Esophagus (tissue), 2 donors: ENCODE measurements at regions not wholly inside any gene's neighbourhood (a gene's known extent, or its start where the extent isn't known, plus 50 kb on each side); places are given as distances from the start of the nearest gene placed in this dataset.

Experiments
- H3K27ac ChIP-seq, 2 donors: one replicate each; pipeline ENCODE4 v1.5.1; 2013; ENCODE audit warnings: low read depth in 2 of 2, mild to moderate bottlenecking in 2 of 2, inconsistent platforms in 1 of 2, low read length in 1 of 2, moderate library complexity in 1 of 2
- H3K27me3 ChIP-seq, 2 donors: one replicate each; pipeline ENCODE4 v1.6.1; 2013; ENCODE audit warnings: low read length in 2 of 2, control low read depth in 1 of 2, mild to moderate bottlenecking in 1 of 2; ENCODE audit not compliant: insufficient read depth in 2 of 2, control insufficient read depth in 1 of 2
- H3K36me3 ChIP-seq, 2 donors: one replicate each; pipeline ENCODE4 v1.6.1; 2013; ENCODE audit warnings: low read length in 1 of 2; ENCODE audit not compliant: control insufficient read depth in 2 of 2, insufficient read depth in 2 of 2
- H3K4me1 ChIP-seq, 2 donors: one replicate each; pipeline ENCODE4 v1.6.1; 2013; ENCODE audit warnings: low read length in 1 of 2; ENCODE audit not compliant: control insufficient read depth in 2 of 2, insufficient read depth in 2 of 2
- H3K4me3 ChIP-seq, 2 donors: one replicate each; pipeline ENCODE4 v1.5.1; 2013; ENCODE audit warnings: low read length in 2 of 2, mild to moderate bottlenecking in 2 of 2, low read depth in 1 of 2, moderate library complexity in 1 of 2
- H3K9me3 ChIP-seq, 2 donors: one replicate each; pipeline ENCODE4 v1.6.1; 2013; ENCODE audit warnings: mild to moderate bottlenecking in 2 of 2, low read depth in 1 of 2, low read length in 1 of 2, moderate library complexity in 1 of 2; ENCODE audit not compliant: control insufficient read depth in 2 of 2, insufficient read depth in 1 of 2
- WGBS, 2 donors: extraction: QIAGEN DNeasy Blood & Tissue Kit; methylation state at CpG; one replicate each; pipeline ENCODE4 v1.1.7; 2013; 5-methylcytosine and 5-hydroxymethylcytosine counted together
- donor health status: healthy with polysubstance abuse.
- donor health status: Bipolar disorder and iron deficiency.

DNA sequence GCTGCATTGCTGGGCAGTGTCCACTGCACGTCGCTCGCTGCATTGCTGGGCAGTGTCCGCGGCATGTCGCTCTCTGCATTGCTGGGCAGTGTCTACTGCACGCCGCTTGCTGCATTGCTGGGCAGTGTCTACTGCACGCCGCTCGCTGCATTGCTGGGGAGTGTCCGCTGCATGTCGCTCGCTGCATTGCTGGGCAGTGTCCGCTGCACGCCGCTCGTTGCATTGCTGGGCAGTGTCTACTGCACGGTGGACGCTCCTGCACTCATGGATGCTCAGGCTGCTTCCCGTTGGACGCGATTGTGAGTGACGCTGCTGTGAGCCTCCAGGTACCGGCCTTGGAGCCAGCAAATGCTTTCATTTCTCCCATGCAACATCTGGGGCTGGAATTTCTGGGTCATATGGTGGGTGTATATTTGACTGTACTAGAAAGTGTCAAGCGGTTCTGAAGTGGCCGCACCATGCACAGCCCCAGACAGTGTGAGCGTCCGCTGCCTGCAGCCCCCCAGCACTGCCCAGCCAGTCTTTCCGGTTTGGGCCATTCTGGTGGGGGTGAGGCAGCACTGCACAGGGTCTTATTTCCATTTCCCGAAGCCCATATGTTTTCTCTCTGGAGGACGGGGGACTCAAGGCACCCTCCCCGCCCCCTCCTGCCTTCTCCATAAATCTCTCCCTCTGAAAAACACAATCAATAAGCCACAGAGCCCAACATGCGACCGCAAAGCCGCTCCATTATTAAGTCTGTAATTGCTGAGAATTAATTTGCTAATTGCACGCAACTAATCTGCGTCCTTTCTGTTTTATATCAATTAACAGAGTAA is 97.4 kb downstream of the YTHDF1 start:
- Histone ChIP-seq H3K4me1 (no peaks in the 10 kb centered on the region), H3K4me3 (no peak overlapping the region), H3K27me3 (no peaks in the 10 kb centered on the region), H3K27ac (no peak overlapping the region), H3K9me3 (peaks cover 0 to 2% of the 10 kb centered on the region in 2 donors), H3K36me3 (no peaks in the 10 kb centered on the region)
- WGBS, 2 donors, result 83 to 84% methylated on average over 38 of the region's 38 CpGs

DNA sequence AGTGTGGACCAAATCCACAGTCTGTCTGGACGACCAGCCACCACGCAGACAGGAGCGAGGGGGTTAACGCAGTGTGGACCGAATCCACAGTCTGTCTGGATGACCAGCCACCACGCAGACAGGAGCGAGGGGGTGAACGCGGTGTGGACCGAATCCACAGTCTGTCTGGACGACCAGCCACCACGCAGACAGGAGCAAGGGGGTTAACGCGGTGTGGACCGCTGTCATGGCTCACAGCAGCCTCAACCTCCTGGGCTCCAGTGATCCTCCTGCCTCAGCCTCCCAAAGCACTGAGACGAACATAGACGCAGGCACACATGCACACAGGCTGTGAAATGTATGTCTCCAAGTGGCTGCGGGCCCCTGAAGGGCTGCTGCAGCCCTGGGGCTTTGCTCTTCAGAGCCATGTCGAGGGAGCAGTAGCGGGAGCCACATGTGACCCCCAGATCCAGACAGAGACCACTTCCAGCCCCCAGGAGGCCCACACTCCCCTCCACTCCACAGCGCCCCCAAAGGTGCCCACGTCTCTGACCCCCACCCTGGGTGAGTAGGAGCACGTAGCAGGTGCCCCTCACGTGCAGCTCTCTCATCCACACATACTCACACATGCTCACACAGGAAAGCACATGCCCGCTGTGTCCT is 98.1 kb downstream of the YTHDF1 start:
- Histone ChIP-seq H3K27ac (no peak overlapping the region), H3K4me3 (no peak overlapping the region), H3K27me3 (no peaks in the 10 kb centered on the region), H3K9me3 (peaks cover 0 to 3% of the 10 kb centered on the region in 2 donors), H3K4me1 (no peaks in the 10 kb centered on the region), H3K36me3 (no peaks in the 10 kb centered on the region)
- WGBS, 2 donors, result 78 to 81% methylated on average over 25 of the region's 25 CpGs

DNA sequence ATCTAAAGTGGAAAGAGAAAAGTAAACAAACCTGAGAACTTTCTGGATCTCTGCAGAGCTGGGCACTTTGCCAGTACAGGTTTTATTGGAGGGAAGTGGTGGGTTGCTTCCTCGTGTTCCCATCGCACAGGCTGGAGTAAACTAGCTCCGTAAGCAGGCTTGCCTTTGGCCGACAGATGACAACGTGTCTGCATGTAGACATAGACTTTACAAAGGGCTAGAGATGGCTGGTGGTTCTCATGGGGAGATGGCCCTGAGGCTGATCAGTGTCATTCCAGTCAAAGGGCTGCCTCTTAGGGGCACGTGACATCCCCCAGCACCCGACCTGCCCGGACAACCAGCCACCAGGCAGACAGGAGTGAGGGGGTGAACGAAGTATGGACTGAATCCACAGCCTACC is 98.8 kb downstream of the YTHDF1 start:
- H3K27me3 ChIP-seq, result no peaks in the 10 kb centered on the region
- 57 to 58% methylated on average over 9 of the region's 9 CpGs for WGBS, 2 donors
- H3K4me3 ChIP-seq, result no peak overlapping the region

DNA sequence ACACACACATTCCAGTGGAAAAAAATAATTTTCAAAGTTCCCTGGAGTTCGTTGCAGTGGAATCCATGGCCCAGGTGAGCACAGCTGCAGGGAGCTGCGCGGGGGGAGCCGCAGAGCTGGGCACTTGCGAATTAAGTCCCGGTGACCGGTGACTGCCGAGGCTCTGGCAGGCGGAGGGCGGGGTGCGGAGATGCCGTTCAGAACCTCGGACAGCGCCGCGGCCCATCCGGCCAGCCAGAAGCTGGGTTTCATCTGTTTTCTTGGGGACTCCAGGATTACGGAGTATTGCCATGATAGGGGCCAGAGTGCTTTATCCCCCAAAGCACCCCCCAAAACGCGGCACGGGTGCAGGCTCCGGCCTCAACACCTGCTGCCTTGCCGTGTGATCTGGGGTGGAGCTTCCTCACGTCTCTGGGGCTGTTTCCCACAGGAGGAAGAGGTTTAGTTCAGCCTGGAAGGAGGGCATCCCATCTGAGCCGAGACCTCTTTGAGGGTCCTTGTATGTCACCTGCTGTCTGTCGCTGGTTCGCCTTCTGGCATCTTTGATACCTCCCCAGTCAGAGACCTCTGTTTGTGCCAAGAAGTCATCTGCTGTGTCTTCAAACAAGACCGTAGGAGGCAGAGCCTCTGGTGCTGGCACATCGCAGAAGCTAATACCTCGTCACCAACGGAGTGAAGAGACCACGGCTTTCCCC is 99.4 kb downstream of the YTHDF1 start:
- no peaks in the 10 kb centered on the region for H3K27me3 ChIP-seq
- no peaks in the 10 kb centered on the region for H3K36me3 ChIP-seq
- H3K4me1 ChIP-seq, result no peaks in the 10 kb centered on the region
- no peak overlapping the region for H3K4me3 ChIP-seq
- no peak overlapping the region for H3K27ac ChIP-seq
- 18 to 21% methylated on average over 32 of the region's 32 CpGs for WGBS, 2 donors
- peaks cover 2 to 7% of the 10 kb centered on the region in 2 donors for H3K9me3 ChIP-seq

More for the DNA sequence above, 98.8 kb downstream of the YTHDF1 start:
- Histone ChIP-seq H3K36me3 (no peaks in the 10 kb centered on the region), H3K4me1 (no peaks in the 10 kb centered on the region), H3K9me3 (peaks cover 2 to 7% of the 10 kb centered on the region in 2 donors), H3K27ac (no peak overlapping the region)

DNA sequence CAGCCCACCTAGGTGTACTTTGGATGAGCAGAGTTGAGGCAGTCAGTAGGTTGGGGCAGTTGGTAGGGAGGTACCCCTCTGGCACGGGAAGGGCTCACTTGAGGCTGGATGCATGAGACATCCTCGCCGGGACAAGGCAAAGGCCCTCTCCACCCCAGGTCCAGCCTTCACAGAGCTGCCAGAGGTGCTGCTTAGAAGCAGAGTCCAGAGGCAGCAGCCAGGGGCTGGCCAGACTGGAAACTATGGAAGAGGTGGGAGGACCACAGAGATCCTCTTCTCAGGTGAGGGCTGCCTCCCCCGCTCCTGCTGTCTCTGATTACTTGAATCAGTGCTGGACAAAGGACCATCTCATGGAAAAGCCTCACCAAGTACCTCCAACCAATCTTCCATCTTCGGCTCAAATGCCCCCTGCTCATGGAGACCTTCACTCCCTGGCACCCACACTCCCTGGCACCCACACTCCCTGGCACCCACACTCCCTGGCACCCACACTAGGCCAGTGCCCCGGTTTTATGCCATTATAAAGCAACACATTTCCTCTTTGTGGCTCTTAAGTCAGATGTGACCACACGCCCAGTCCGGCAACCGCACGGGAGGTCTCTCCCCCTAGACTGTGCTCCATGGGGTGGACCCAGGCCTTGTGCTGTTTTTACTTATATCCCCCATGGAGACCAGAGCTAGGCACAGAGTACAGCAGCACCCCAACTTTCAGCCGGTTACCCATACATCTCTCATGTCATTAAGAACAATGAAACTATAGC is 100.1 kb downstream of the YTHDF1 start:
- 74 to 76% methylated on average over 11 of the region's 11 CpGs for WGBS, 2 donors
- Histone ChIP-seq H3K36me3 (no peaks in the 10 kb centered on the region), H3K4me3 (no peak overlapping the region), H3K27me3 (no peaks in the 10 kb centered on the region), H3K27ac (no peak overlapping the region), H3K4me1 (no peaks in the 10 kb centered on the region), H3K9me3 (peaks cover 5 to 11% of the 10 kb centered on the region in 2 donors)

DNA sequence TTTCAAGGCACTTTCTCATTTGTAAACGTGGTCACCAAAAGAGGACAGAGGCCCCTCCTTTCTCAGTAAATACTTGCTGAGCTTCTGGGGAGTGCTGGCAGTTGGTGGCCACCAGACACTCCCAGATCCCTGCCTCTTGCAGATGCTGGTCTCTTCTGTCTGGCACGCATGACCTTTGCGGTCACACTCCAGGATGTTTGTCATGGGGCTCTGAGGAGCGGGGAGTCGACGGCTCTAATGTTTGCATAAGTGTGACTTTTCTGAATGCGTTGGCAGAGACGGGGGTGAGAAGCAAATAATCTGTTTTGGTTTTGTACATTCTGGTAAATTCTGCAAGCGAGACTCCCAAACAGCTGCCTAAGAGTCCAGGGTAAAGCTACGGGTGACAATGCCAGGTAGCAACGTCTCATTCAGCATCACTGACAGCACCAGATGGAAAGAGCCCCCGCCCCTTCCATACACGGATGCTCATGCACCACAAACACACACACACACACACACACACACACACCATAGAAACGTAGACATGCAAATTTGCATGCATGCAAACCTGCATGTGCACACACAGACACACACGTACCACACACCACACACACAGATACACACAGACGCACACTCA is 101.1 kb downstream of the YTHDF1 start:
- Histone ChIP-seq H3K9me3 (peaks cover 7 to 12% of the 10 kb centered on the region in 2 donors), H3K27me3 (no peaks in the 10 kb centered on the region), H3K4me3 (no peak overlapping the region), H3K27ac (no peak overlapping the region), H3K36me3 (no peaks in the 10 kb centered on the region), H3K4me1 (no peaks in the 10 kb centered on the region)
- WGBS, 2 donors, result 58 to 59% methylated on average over 16 of the region's 16 CpGs

DNA sequence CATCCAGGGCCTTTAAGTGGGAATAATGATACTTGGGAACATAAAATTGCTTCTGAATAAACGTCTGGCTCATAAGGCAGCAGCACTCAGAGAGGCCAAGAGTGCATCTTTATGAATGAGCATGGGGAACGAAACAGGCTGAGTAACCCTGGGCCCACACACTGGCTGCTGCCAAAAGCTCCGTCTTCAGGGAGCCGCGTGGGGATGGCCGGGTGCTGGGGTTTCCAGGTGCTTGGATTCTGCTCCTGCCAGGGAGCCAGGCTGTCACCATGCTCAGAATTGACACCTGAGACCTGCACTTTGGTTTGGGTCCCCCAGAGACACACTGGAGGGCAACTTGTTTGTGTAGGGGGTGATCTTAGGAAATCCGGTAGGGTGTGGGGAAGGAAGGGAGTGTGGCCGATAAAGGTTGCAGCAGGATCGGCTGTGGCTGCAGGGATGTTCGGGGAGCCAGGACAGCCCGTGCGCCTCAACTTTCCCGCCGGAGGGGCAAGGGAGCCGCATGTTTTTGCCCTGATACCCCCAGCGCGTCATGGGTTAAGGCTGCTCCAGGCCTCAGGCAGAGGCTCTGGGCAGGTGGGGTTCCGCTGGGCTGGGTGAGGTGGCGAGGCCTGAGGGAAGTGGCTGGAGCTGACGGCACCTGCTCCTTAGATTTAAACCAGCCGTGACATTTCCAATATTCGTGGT is 101.8 kb downstream of the YTHDF1 start:
- H3K27ac ChIP-seq, result no peak overlapping the region
- no peaks in the 10 kb centered on the region for H3K4me1 ChIP-seq
- WGBS, 2 donors, result 59% methylated on average over 22 of the region's 22 CpGs
- no peaks in the 10 kb centered on the region for H3K27me3 ChIP-seq
- H3K36me3 ChIP-seq, result no peaks in the 10 kb centered on the region
- no peak overlapping the region for H3K4me3 ChIP-seq
- H3K9me3 ChIP-seq, result peaks cover 7 to 12% of the 10 kb centered on the region in 2 donors

DNA sequence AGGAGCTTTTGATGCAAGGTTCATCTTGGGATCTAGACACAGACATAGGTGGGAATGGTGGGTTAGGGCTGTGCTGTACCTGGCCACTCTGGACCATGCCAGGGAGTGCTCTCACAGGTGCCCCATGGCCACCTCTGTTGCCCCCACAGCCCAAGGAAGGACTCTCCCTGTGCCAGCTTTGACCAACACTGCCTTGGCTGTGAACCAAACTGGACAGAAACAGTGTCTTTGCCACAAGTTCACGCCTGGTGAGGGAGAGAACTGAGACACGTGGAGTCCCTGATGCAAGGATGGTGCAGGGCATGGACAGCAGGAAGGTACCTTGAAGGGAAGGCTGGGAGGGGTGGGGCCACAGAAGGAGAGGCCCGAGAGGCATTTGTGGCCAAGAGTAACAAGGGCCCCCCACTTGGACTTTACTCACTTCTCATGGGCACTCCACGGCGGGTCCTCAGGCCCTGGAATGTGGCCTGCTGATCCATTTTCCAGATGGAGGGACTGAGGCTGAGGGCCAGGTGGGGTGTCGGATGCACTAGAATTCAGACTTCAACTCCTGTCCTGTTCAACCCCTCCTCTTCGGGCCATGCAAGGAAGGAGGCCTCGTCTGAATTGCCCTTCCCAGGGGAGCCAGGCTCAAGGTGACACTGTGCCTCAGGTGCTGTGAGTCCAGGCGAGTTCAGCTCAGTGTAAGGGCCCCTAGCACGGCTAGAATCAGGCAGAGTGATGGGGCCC is 103.3 kb downstream of the YTHDF1 start:
- Histone ChIP-seq H3K4me1 (no peaks in the 10 kb centered on the region), H3K9me3 (peaks cover 7 to 12% of the 10 kb centered on the region in 2 donors), H3K27me3 (no peaks in the 10 kb centered on the region), H3K4me3 (no peak overlapping the region), H3K36me3 (no peaks in the 10 kb centered on the region), H3K27ac (no peak overlapping the region)
- 63 to 73% methylated on average over 10 of the region's 10 CpGs for WGBS, 2 donors
